GM18873 (cell line): ENCODE measurements at regions not wholly inside any gene's neighbourhood (a gene's known extent, or its start where the extent isn't known, plus 50 kb on each side); places are given as distances from the start of the nearest gene placed in this dataset.

ENCODE experiments used
- ATAC-seq: cut with Tn5 transposase; IDR thresholded peaks from one replicate; pipeline ENCODE4 v1.9.1; 2021; ENCODE audit warnings: mild to moderate bottlenecking, moderate library complexity, moderate number of reproducible peaks; ENCODE audit not compliant: unreplicated experiment, low FRiP score

DNA sequence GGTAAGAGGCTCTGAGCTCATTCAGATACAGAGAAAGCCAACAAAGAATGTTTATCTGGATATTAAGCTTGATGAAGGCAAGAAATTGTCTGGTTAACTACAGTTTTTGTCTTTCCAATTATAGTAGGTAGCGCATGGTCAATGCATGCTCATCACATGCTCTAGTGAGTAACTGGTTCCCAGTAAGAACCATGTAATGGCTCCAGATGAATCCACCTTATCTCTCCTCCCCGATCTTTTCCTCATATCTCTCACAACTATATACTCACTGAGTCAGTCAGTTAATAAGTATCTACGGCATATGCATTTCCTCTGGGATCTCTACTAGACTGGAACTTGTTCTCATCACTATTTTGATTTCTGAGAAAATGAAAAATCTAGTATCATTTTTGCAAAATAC is 340.7 kb upstream of the DYNLRB2 start:
- no peak for ATAC-seq

DNA sequence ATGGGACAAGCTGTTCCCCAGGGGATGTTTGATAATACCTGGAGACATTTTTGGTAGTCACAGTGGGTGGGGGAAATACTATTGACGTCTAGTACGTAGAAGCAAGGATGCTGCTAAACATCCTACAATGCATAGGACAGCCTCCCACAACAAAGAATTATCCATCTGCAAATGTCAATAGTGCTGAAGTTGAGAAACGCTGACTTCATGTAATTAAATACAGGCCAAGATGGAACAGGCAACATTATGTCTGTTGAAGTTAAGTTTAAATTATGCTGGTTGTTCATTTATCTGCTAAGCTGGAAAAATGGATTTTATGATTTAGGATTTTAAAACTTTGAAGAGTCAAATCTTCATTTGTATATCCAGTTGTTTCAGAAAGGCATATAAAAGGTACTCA is 341.2 kb upstream of the DYNLRB2 start:
- no peak for ATAC-seq

- no peak for ATAC-seq
Observed at GRCh38 chr16:80198311-80199299, 342.2 kb upstream of the DYNLRB2 start.

- ATAC-seq: no peak
Observed at GRCh38 chr16:80197741-80198201, 343.0 kb upstream of the DYNLRB2 start.

DNA sequence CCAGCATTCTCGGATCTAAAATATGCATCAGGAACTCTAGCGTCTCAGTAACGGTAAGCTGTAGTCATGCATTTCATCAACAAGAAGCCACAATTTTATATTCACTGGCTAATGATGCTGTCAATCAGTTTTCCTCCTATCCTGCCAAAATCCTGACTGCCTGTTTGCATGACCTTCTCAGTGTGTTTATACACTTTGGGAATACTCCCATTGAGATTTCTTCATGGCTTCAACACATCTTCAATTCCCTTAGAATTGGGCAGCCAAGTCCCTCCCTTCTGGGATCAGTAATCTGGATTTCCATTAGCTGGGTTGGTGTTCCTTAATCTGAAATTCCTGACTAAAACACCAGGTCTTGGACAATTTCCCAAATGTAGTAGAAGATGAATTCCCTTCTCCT is 348.9 kb upstream of the DYNLRB2 start:
- no peak for ATAC-seq

- no peak for ATAC-seq
Observed at GRCh38 chr16:80189476-80190175, 351.2 kb upstream of the DYNLRB2 start.

- no peak for ATAC-seq
Observed at GRCh38 chr16:80176114-80176513, 364.7 kb upstream of the DYNLRB2 start.

DNA sequence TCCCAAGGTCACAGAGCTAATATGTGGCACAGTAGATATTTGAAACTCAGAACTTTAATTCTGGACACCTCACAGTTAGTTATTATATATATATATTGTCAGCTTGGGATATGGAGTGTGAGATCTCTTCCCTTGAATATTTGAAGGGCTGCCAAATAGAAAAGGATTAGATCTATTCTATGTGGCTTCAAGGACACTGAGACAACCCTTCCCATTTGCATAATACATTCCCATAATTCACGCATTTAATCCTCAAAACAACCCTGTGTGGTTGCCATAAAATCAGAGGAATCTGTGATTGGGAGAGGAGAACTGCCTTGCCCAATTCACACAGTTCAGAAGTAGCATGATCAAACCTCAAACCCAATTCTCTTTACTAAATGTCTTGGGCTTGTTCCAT is 365.8 kb upstream of the DYNLRB2 start:
- ATAC-seq: no peak

DNA sequence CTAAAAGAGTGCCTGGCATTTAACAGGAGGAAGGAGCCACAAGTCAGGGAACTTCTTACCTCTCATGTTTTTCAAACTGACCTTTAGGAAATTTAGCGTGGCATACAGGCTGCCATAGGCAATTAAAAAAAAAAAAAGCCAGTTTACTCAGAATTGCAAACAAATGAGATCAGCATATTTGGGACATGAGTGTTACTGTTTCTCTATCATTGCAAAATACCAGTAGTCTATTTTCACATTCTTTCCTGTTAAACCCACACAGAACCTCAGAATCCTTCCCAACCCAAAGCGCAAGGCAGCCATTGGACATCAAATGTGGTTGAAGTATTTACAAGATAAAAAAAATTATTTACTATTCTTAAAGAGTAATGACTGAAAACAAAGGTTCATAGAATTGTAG is 366.4 kb upstream of the DYNLRB2 start:
- no peak for ATAC-seq

GRCh38 chr16:80171746-80172145 is 369.0 kb upstream of the DYNLRB2 start:
- no peak for ATAC-seq

DNA sequence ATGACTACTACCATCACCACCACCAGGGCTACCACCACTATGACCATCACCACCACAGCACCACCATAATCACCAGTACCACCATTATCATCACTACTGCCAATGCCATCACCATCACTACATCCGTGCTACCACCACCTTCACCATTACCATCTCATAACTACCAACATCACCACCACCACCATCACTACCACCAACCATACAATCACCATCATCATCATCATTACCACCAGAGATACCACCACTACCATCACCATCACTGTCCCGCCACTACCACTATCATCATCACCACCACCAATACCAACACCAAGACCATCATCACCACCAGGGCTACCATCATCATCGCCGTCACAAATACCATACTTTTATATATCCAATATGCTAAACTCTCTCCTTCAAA is 369.6 kb upstream of the DYNLRB2 start:
- no peak for ATAC-seq

GRCh38 chr16:80167657-80168390 is 373.0 kb upstream of the DYNLRB2 start:
- no peak for ATAC-seq

DNA sequence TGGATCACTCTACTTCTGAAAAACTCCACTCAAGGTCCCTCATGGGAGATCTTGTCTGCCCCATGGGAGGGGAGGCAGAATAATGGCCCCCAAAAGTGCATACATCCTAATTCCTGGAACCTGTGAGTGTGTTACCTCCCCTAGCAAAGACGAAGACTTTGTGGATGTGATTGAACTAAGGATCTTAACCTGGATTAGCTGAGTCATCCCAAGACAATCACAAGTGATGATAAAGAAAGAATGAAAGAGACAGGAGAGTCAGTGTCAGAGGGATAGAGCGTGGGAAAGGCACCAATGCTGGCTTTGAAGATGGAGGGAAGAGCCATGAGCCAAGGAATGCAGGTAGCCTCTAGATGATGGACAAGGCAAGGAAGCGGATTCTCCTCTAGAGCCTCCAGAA is 374.7 kb upstream of the DYNLRB2 start:
- ATAC-seq: no peak

GRCh38 chr16:80164966-80165550 is 375.7 kb upstream of the DYNLRB2 start:
- no peak for ATAC-seq

DNA sequence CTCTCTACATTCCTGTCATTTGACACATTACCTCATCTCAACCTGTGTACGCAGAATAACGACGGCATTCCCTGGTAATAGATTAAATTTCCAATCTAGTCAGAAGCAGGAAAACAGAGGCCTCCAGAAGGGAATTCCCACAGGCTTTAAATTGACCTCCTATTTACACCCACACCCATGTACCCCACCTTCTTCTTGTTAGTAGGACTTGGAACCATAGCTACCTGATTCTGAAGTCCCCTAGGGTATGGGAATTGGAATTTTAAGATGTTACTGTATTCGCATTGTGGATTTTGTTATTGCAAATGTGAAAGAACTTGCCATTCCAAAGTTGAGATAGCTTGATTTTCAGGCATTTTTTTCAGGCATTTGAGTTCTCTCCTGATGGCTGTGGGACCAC is 377.5 kb upstream of the DYNLRB2 start:
- no peak for ATAC-seq

DNA sequence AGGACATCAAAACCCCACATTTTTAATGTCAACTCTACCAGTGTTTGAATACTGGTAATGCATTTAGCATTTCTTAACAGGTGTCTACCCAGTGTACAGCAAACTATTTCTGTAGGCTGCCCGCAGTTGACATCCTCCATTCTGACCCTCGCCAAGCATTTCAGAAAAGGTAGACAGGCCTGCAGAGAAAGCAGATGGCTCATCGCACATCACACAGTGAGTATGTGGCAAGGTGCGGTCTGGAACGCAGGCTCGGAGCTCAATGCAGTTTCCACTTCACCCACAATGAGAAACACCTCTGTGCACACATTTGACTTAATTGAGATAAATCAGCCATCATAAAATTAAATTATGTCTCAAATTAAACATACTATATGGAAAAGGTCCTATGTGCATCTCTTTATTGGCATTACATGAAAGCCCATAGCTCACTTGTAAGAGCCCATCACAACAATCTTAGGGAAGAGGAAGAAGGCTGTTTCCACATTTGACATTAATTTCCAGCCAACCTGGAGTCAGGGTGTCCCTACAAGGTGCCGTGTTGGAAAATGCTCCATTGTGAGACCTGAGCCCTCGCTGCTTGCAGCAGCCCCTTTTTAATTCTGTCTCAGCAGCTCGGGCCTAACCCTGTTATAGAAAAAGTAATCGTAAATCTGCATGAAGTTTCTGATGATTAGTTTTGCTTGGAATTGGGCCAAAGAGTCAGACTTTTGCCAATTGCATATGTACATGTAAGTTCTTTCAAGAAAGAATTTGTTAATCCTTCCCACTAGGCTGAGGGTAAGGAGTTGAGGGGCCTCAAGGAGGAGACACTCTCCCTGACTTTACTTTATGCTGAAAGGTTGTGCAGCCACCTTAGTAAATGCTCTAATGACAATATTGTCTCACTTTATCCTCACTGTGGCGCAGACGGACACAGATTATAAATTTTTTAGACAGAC is 378.7 kb upstream of the DYNLRB2 start:
- no peak for ATAC-seq

- no peak for ATAC-seq
Observed at GRCh38 chr16:80158766-80159165, 382.0 kb upstream of the DYNLRB2 start.

DNA sequence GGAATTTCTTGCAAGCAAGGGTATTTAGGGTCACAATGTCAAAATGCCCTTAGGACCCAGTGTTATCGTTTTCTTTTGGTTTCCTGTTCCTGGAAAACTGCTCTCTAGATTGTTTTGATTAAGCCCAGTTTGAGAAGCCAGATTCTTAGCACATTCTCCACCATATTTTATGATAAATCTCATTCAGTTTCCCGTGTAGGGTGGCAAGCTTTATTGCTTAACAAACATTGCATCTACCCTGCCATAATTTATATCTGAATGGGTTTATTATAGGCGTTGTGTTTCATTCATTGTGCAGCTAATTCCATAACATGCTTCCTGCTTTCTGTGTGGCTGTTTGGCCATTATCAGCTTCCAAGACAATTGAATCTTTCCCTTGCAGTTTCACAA is 389.1 kb upstream of the DYNLRB2 start:
- ATAC-seq: no peak

DNA sequence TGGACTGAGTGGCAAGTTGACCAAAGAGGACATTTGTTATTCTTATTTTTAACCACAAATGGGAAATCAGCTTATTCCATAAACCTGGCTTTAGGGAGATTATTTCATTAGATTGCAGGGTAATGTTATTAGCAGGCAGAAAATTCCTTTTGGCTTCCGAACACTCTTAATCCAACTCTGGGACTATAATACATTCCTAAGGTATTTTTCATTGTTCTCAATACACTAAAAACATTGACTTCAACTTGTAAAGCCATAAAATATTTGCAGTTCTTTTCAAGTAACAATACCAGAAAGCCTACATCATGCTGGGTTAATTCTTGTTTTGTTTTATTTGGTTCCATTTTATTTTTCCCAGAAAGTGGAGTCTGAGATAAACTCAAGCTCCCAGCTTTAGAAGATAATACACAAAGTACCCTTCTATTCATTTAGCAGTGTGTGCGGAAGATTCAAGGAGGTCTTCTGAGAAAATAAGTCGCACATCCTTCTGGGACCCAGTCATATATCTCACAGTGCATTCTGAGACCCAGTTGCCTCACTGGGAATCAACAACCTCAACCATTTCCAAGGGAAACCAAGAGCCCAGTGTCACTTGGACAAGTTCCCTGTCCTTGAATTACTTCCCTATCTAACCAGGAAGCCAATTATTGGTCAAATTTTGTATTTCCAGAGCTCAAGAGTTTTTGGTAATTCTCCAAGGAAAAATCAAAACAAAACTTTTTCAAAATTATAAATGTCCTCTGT is 389.6 kb upstream of the DYNLRB2 start:
- ATAC-seq: no peak
